ENCODE measurements at regions not wholly inside any gene's neighbourhood (a gene's known extent, or its start where the extent isn't known, plus 50 kb on each side); places are given as distances from the start of the nearest gene placed in this dataset.

GRCh38 chr11:11764423-11764803 is 77.4 kb upstream of the USP47 start:
- no peaks in the 10 kb centered on the region for H3K79me2 ChIP-seq (ENCODE audit: insufficient read depth, low read length)
- no peak overlapping the region for H3K9ac ChIP-seq (ENCODE audit: insufficient read depth, low read depth, low read length)
- H3K27me3 ChIP-seq (ENCODE audit: control insufficient read depth in 1 of 2, insufficient read depth in 2 of 2, low read length in 2 of 2): peaks cover 0 to 6% of the 10 kb centered on the region in 2 experiments; a peak in 2 of 5 replicates
- no peaks in the 10 kb centered on the region for H3K4me1 ChIP-seq (ENCODE audit: insufficient read depth, low read length)
- no peak for DNase-seq (ENCODE audit: low spot score)
- no peak for ATAC-seq
- no peaks in the 10 kb centered on the region for H3K36me3 ChIP-seq (replicated peaks in 1 of 2; ENCODE audit: control insufficient read depth in 1 of 2, insufficient read depth in 2 of 2, low read length in 2 of 2)
- H3K9me3 ChIP-seq (ENCODE audit: low read length): no peaks in the 10 kb centered on the region
- POLR2A ChIA-PET: no interaction called here
- no peak for FAIRE-seq
- no peak for TF ChIP-seq STAT6 (CRISPR knock-in tag; IDR thresholded peaks at IDR 0.05; ENCODE audit: borderline replicate concordance)
- no peak for TF ChIP-seq DNMT3B (CRISPR knock-in tag; conservative IDR thresholded peaks at IDR 0.05)
- no peak for TF ChIP-seq ZNF30 (CRISPR knock-in tag; IDR thresholded peaks at IDR 0.05)
- TF ChIP-seq GLI4 (CRISPR knock-in tag; IDR thresholded peaks at IDR 0.05; ENCODE audit: borderline replicate concordance): no peak
- no peak for TF ChIP-seq ZNF543 (CRISPR knock-in tag; IDR thresholded peaks at IDR 0.05)
- no peak for TF ChIP-seq ZMYM4 (CRISPR knock-in tag; IDR thresholded peaks at IDR 0.05)
- CTCF ChIA-PET (ENCODE audit: low intra/inter-chr PET ratio, low total read pairs): no interaction called here
- no peaks in the 10 kb centered on the region for H4K20me1 ChIP-seq (ENCODE audit: insufficient read depth, low read length)
- in situ Hi-C loops (cut with HindIII; ENCODE audit: extremely low pct_ligation_motif_present, low pct_unique_long_range_greater_than_20kb) (no loop called here), intact Hi-C loops (cut with micrococcal nuclease; ENCODE audit: unreplicated experiment) (no loop called here)
- no peak overlapping the region for H2AFZ ChIP-seq (ENCODE audit: low read length)
- no peak overlapping the region for H3K4me2 ChIP-seq (ENCODE audit: low read depth, low read length)
- 4% methylated on average over 2 of the region's 2 CpGs for WGBS (ENCODE audit: low lambda C conversion rate)
- no peak overlapping the region for H3K4me3 ChIP-seq (replicated peaks in 1 of 3; ENCODE audit: insufficient read depth in 1 of 3, low read depth in 2 of 3, low read length in 3 of 3)
- no peak overlapping the region for H3K27ac ChIP-seq (ENCODE audit: extremely low read length, insufficient read depth, low read length)
- BruUV-seq (replicated peaks): no TSS peak

- H3K27me3 ChIP-seq (ENCODE audit: control insufficient read depth in 1 of 2, insufficient read depth in 2 of 2, low read length in 2 of 2): peaks cover 0 to 11% of the 10 kb centered on the region in 2 experiments; a peak in 2 of 5 replicates
- ChIA-PET CTCF (ENCODE audit: low intra/inter-chr PET ratio, low total read pairs) (no interaction called here), POLR2A (no interaction called here)
- DNase-seq (ENCODE audit: low spot score): no peak
- WGBS (ENCODE audit: low lambda C conversion rate): 10% methylated on average over 4 of the region's 4 CpGs
- no peaks in the 10 kb centered on the region for H4K20me1 ChIP-seq (ENCODE audit: insufficient read depth, low read length)
- H3K9ac ChIP-seq (ENCODE audit: insufficient read depth, low read depth, low read length): no peak overlapping the region
- H3K36me3 ChIP-seq (replicated peaks in 1 of 2; ENCODE audit: control insufficient read depth in 1 of 2, insufficient read depth in 2 of 2, low read length in 2 of 2): no peaks in the 10 kb centered on the region
- no peak for ATAC-seq
- BruUV-seq (replicated peaks): no TSS peak
- H3K27ac ChIP-seq (ENCODE audit: extremely low read length, insufficient read depth, low read length): no peak overlapping the region
- H3K4me1 ChIP-seq (ENCODE audit: insufficient read depth, low read length): no peaks in the 10 kb centered on the region
- no peak for FAIRE-seq
- no peak overlapping the region for H2AFZ ChIP-seq (ENCODE audit: low read length)
- intact Hi-C loops (cut with micrococcal nuclease; ENCODE audit: unreplicated experiment): no loop called here
- H3K4me3 ChIP-seq (replicated peaks in 1 of 3; ENCODE audit: insufficient read depth in 1 of 3, low read depth in 2 of 3, low read length in 3 of 3): no peak overlapping the region
- no peak overlapping the region for H3K4me2 ChIP-seq (ENCODE audit: low read depth, low read length)
- H3K79me2 ChIP-seq (ENCODE audit: insufficient read depth, low read length): no peaks in the 10 kb centered on the region
- in situ Hi-C loops (cut with HindIII; ENCODE audit: extremely low pct_ligation_motif_present, low pct_unique_long_range_greater_than_20kb): no loop called here
- H3K9me3 ChIP-seq (ENCODE audit: low read length): no peaks in the 10 kb centered on the region
- no peak for TF ChIP-seq PRDM10 (CRISPR knock-in tag; IDR thresholded peaks at IDR 0.05; ENCODE audit: low read depth)
- no peak for TF ChIP-seq MTF1 (CRISPR knock-in tag; IDR thresholded peaks at IDR 0.05)
- TF ChIP-seq ZNF18 (CRISPR knock-in tag; IDR thresholded peaks at IDR 0.05; ENCODE audit: insufficient replicate concordance): no peak
- TF ChIP-seq ZBTB7A (CRISPR knock-in tag; IDR thresholded peaks at IDR 0.05): no peak
These were observed 77.9 kb upstream of the USP47 start for GRCh38 chr11:11763796-11764422.
